HUDEP-2 (cell line): ENCODE measurements at regions not wholly inside any gene's neighbourhood (a gene's known extent, or its start where the extent isn't known, plus 50 kb on each side); places are given as distances from the start of the nearest gene placed in this dataset.

Experiments
- DNase-seq, 76 experiments: peaks; one replicate each; lab custom pipeline; 2025; ENCODE audit not compliant: unreplicated experiment in 76 of 76; lab: John Stamatoyannopoulos, UW

DNA sequence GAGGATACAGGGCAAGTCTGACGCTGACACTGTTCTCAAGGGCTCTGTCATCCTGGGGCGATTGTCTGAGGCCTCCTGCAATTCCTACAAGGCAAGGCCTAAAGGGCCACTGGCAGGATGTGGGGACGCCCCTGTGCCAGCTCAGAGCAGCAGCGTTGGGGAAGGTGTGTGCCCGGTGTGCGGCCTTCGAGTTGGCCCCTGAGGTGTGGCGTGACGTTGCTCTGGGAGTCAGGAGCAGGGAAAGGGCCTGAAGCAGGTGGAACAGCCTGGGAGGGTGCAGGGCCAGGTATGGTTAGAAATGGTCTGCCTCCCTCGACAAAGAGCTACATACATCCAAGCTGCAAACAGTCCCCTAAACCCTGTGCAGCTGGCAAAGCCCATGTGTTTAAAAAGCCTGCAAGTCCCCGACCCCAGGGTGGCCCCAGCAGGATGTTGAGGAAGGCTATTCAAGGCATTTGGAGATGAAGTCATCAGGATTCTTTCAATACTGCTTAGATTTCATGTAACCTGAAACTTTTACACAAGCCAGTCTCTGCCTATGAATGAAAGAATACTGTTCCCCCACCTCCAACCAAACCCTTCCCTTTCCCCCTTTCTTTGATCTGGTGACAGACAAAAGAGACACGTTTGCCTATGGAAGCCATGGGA, 142.5 kb upstream of the TNS3 start:
- DNase-seq: no peak

DNA sequence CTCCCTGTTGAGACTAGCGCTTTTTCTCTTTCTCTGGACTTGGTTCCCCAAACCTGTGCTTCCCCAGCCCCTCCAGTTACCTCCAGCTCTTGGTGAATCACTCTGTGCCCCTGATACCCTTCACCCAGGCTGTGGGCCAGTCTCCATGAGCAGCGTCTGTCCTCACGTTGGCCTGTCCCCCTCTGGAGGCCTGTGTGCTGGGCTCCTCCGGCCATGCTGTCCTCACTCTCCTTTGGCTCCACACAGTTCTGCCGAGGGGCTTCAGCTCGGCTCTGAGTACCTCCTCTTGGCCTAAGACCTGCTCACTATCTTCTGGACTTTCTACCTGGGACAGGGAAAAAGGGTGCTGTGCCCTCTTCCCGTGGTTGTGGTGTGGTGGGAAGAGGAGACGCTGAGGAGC, 140.2 kb upstream of the TNS3 start:
- DNase-seq: no peak

DNA sequence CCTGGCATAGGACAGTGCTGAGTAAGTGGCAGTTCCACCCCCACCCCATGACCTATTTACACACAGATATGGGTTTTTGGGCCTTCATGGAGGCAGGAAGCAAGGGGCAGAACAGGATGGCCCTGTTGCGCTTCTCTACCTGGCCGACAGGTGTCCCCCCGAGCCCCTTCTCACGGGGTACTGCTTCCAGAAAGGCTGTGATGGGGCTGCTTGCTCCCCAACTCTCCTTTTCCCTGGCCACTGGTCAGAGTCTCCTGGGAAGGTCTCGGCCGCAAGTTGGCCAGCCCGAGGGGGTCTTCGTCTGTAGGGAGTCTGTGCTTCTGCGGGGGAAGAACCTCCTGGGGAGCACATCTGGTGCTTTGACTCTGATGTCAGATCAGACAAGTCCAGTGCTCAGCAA, 139.8 kb upstream of the TNS3 start:
- DNase-seq: no peak

DNA sequence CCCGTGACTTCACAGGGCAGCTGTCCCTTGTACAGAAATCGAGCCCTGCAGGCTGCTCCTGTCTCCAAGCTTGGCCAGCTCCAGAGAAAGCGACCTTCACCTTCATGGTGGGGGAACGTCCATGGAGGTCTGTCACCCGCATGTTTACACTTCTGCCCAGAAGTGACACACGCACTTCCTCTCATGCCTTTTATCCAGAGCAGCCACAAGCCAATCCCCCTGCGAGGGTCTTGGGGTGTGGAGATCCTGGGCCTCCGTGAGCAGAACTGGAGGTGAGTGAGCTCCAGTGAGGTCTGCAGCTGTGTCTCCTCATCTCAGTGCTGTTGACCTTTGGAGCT, 139.0 kb upstream of the TNS3 start:
- DNase-seq: no peak

DNA sequence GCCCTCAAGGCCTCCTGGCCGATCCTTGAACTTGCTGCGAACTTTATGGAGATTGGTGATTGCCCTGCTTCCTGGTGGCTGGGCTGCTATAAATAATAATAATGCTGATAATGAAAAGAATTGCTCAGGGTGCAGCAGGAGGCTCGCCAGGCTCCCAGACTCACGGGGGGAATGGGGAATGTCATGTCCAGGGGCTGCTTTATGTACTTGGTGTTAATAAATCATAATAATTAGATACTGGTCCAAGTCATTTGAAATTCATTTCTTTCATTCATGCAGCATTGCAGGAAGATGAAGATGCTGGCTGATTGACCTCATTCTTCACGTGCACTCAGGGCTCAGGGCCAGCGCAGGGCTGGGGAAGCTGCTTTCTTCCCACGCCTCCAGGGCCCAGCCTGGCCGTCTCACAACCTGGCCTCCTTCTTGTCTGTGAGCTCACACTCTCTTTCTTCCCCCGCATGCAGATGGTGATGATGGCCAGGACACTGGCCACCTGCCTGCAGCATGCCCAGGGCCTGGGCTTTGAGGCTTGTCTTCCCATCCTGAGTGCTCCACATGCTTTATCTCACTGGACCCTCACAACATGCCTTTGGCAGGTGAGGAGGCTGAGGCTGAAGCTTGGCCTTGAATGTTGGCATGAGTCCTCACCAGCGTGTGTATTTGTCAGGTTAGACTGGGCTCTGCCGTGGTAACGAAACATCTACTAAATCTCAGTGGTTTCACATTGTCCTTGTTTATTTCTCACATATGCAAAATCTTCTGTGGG, 138.4 kb upstream of the TNS3 start:
- DNase-seq: no peak

DNA sequence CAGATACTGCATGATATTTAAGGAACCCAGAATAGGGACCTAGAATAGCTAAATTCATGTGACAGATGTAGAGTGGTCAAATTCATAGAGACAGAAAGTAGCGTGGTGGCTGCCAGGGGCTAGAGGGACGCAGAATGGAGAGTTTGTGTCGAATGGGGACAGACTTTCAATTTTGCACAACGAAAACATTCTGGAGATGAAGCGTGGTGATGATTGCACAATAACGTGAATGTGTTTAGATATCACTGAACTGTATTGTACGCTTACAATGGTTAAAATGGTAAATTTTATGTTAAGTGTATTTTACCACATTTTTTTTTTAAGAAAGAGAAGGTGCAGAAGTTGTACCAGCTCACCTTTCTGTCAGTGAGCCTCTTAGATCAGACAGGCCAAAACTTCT, 137.8 kb upstream of the TNS3 start:
- DNase-seq: no peak

DNA sequence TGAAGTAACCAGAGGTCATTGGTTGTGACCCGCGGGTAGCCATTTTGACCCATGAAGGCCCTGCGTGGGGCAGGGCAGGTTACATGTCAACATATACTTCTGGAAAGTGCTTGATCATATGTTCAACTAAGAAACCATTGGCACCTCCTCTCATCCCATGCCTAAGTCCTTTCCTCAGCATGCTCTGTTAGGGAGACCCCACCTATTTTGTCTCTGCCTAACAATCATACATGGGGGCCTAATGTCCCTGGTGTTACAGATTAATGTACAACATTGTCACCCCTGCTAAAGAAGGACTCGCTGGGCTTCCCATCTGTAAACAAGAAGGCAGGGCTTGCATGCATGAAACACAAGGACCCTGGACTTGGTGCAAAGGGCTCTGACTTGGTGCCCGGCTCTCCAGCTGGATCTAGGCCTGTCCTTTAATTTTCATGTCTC, 133.7 kb upstream of the TNS3 start:
- DNase-seq: no peak

DNA sequence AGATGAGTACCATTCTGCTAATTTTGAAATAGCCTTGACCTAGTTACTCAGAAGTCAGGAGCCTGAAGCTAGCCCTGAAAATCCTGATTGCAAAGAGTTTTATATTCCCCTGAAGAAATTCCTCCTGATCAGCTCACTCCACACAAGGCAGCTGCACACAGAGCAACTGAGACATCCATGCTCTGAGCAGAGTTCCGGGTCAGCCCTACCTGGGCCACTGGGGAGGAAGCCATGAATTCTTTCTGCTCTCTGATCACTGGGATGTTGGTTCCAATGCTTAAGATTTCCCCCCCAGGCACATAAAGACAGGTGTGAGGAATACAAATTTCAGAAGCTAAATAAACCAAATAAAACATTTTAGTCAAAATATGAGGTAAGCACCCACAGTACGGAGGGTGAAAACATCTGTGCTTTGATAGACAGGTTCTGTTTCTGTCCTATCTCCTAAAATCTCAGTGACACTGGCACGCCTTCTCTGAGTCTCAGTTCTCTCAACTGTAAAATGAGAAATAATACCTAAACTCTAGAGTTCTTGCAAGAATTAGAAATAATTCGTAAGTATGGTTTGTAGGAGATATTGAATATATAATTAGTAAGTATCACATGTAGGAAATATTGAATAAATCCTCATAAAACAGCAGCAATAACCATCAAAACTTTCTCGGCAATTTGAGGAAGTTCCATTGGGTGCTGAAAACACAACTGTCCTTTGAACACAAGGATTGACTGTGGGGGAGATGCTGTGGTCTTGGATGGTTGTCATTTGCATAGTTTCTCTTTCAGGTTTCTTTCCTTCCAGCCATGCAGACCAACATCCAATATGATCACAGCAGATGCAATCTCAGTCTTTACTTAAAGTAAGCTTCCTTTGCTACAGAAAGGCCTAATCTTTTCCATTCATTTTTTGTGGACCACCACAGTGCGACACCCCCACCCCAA, 133.0 kb upstream of the TNS3 start:
- no peak for DNase-seq

DNA sequence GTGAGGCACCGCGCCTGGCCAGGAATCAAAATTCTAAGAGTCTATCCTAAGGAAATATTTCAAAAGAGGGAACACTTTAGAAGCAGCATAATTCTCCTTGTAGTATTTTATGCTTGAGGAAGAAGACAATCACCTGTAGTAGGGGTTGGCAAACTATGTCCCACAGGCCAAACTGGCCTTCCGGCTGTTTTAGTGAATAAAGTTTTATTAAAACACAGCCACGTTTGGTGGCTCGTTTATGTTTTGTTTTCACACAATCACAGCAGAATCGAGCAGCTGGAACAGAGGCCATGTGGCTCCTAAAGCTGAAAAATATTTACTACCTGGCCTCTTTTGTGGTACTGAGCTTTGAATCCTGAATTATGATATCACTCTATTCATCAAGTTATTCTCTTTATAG, 131.7 kb upstream of the TNS3 start:
- no peak for DNase-seq

DNA sequence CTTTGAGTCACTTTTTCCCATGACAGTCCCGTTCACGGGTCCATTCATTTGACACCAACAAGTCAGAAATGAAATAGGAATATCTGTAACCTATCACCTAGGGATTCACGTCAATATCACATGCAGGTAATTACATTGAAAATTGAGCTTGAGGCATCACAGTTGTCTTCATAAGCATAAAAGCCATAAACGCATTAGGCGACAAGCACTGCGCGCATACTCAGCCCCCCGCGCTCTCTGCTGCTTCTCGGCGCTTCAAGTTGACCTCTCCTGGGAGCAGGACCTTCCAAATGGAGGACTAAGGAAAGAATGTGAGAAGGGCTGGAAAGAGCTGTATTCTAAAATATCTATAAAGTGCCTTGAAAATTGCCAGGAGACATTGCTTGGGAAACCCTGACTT, 130.5 kb upstream of the TNS3 start:
- no peak for DNase-seq

DNA sequence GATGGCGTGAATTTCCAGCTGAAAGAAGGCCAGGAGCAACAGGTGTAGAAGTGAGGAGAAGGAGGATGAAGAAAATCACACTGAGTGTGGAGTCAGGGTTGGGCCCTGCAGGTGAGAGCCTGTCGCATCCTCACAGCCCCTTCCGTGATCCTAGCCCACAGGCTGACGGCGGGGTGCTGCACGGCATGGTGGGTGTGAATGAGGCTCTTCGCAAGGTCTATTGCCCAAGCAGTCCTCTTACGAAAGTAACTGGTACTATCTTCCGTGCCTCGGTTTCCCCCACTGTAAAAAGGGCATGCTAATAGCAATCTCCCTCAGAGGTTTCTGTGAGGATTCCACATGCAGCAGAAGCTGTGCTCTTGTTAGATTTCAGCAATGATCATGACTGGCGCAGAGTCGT, 129.9 kb upstream of the TNS3 start:
- DNase-seq: no peak

DNA sequence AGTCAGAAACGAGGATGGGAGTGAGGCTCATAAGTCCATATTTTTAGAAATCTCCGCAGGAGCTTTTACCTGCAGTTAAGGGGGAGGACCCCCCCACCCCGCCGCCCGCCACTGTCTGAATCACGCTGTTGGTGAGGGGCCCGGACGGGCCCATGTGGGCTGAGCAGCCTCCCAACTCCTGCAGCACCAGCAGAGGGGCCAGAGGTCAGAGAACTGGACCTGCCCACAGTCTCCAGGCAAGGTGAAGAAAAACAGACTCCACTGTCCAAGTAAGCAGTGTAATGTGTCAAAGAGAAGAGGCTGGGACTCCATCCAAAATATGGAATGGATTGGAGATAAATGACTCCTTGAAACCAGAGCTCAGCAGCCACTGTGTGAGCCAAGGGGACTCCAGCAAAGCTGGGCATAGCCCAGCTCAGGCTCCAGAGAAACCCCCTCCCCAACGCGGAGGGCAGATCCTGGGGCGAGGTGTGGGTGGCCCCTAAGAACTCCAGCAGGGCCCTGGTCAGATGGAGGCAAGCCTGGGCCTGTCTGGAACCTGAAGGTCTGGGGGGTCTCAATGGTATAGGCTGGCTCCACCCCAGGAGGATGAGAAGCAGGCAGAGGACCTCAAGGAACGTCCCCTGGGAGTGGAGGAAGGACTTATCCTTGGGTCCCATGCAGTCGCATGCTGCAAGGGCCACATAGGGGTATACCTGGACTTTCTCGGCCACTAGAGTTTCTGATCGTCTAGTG, 128.5 kb upstream of the TNS3 start:
- DNase-seq: no peak

DNA sequence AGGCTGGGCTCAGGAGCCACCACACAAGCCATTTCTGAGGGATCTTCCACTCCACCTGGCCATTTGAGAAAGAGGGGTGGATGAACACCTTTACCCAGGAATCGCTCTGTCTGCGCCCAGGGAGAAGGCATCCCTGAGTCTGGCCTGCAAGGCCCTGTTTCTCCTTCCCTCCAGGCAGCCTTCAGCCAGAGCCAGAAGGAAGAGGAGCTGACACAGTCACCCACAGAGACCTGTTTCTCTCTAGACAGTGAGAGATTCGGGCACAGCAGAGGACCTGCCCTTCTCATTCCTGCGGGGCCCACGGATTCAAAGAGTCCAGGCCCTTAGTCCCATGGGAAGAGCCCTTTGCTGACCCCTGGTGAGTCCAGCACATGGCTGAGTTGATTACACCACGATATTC, 127.5 kb upstream of the TNS3 start:
- no peak for DNase-seq

DNA sequence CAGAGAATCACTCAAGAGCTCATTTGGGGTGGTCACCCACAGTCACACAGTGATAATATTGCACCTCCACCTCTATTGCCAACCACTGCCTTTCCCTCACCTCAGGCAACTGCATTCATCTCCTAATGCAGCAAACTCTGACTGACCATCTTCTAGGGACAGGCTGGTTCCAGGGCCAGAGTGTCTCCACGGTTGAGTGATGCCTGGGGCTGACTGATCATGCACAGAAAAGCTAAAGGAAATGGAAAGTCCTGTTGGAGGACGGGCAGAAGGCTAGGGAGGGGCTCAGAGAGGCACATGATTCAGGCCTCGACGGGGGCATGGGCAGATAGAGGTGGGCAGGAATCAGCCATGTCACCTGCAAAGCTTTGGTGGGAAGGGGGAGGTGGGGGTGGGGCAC, 127.1 kb upstream of the TNS3 start:
- DNase-seq: peak in 1 of 76 experiments; percentile 15

DNA sequence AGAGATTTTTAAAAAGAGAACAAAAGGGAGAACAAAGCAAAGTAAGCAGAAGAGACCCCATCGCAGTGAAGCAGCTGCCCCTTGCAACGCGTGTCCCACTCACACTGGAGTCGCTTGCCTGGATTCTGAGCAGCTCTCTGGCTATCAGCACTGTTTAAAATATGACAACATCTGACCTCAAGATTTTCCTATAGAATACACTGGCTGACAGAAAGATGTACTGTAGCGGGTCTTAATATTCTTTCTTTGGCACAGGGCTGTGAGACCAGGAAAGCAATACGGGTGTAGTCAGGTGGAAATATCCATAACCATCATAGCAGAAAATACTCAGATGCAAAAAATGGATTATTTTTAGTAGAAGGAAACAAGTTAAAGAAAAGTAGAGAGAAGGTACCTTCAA, 125.7 kb upstream of the TNS3 start:
- DNase-seq: no peak

DNA sequence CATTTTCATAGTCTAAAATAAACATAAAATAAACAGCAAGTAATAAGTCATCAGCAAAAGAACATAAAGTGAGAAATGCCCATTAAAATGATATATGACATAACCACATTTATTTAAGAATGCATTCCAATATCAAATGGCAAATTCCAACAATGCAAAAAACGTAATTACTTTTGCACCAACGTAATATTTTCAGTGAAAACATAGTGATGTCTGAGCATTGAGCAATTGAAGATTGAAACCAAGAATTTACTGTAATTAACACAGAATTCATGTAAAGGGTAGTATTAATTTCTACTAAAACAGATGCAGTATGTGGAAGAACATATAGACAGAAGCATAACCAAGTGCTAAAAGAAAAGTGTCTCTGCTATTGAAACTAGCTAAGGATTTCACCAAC, 123.0 kb upstream of the TNS3 start:
- no peak for DNase-seq

DNA sequence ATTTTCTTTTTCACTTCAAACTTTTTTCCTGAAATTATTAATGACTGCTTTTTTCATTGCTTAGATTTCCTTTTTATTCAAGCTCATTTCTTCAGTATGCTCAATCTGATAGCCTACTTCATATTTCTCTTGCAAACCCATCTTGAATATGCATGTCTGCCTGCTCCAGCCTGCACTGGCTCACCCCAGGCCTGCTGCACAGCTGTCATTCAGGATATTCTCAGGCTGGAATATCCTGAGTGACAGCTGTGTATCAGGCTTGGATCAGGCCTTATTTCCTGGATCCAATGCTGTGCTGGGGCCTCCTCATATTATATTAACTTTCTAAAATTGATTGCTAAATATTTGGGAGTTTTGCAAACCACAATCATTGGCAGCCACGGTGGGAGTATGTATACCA, 120.2 kb upstream of the TNS3 start:
- no peak for DNase-seq

DNA sequence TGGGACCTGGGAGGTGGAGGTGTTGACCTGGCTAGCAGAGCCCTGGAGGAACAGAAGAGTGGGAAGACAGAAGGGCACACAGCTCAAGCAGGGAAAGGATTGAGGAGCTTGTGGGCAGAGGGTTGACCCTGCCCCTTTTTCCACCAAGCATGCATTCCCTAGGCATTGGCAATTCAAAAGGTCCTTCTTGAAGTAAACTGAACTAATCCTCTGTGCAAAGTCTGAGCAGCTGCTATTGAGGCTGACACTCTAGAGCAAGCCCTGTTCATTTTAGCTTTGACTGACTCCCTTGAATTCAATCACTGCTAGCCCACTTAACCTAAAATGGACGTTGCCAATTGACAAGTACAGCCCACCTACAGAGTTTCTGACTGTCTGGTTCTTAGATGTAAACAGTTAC, 116.5 kb upstream of the TNS3 start:
- no peak for DNase-seq

DNA sequence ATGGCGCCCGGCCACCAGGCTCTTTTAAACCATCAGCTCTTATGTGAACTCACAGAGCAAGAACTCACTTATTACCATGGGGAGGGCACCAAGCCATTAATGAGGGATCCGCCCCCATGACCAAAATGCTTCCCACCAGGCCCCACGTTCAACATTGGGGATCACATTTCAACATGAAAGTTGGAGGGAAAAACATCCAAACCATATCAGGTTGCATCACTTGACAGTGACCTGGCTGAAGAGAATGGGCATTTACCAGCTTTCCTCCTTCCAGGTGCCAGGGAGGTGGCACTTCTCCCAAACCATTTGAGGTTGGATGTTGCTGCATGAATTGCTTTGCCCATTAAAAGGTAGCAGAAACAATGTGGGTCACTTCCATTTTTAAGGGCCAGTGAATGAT, 115.6 kb upstream of the TNS3 start:
- no peak for DNase-seq

DNA sequence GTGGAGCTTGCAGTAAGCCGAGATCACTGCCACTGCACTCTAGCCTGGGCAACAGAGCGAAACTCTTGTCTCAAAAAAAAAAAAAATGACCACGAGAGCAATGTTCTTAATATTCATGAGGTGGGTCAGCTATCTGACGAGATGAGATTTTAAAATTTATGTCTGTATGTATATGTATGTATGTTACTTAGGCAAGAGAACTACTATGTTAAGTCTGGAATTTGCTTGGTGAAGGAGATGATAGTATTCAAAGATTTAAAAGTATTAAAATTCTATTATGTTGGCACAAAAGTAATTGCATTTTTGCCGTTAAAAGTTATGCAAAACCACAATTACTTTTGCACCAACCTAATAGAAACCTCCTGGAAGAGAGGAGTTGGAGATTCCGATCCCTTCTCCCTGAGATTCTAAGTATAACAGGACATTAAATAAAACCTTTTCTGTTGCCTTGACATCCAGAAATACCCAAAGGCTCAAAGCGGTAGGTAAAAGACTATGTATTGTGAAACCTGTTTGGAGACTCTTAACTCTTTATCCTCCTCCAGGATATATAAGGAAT, 114.3 kb upstream of the TNS3 start:
- no peak for DNase-seq

DNA sequence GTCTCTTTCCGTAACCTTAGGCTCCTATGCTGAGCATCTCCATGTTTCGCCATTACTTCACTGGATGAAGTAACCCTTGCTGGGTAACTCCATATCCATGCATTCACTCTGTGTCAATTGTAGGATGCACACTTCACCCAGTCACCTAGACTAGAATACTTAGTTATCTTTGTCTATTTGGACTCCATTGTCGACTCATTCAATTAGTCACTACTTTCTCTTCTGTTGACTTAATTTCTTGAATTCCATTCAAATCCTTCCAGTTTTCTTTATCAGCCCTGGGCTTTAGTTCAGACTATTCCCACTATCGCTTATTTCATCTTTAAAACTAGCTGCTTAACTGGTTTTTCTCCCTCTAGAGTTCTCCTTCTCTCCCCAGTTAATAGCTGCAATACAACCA, 111.3 kb upstream of the TNS3 start:
- no peak for DNase-seq
